Adipocyte (in vitro differentiated cells): ENCODE measurements at regions not wholly inside any gene's neighbourhood (a gene's known extent, or its start where the extent isn't known, plus 50 kb on each side); places are given as distances from the start of the nearest gene placed in this dataset.

Experiments used
- DNase-seq: peaks from one replicate; pipeline ENCODE4 v3.0.0-alpha.2; 2015; ENCODE audit warnings: low read depth
- H3K27me3 ChIP-seq: replicated peaks from 2 replicates; pipeline ENCODE4 v1.7.0; 2013; ENCODE audit warnings: mild to moderate bottlenecking, low read length, moderate library complexity; ENCODE audit not compliant: control insufficient read depth, insufficient read depth
- H3K36me3 ChIP-seq: 2 replicates; pipeline ENCODE4 v1.7.0; 2013; ENCODE audit warnings: low read length, mild to moderate bottlenecking, moderate library complexity; ENCODE audit not compliant: control insufficient read depth, insufficient read depth, severe bottlenecking
- H3K4me1 ChIP-seq: 2 replicates; pipeline ENCODE4 v1.7.0; 2013; ENCODE audit warnings: mild to moderate bottlenecking, low read length, moderate library complexity; ENCODE audit not compliant: control insufficient read depth, insufficient read depth
- H3K4me3 ChIP-seq: 2 replicates; pipeline ENCODE4 v1.7.0; 2013; ENCODE audit warnings: mild to moderate bottlenecking, low read length, moderate library complexity
- H3K9ac ChIP-seq: 2 replicates; pipeline ENCODE4 v1.7.0; 2013; ENCODE audit warnings: mild to moderate bottlenecking, low read length, moderate library complexity
- H3K9me3 ChIP-seq: 2 replicates; pipeline ENCODE4 v1.7.0; 2013; ENCODE audit warnings: mild to moderate bottlenecking, low read length, moderate library complexity; ENCODE audit not compliant: control insufficient read depth

GRCh38 chr11:110000031-110000502 lies 93.1 kb upstream of the ZC3H12C start:
- Histone ChIP-seq H3K4me3 (no peak overlapping the region), H3K9me3 (no peaks in the 10 kb centered on the region), H3K27me3 (no peaks in the 10 kb centered on the region), H3K36me3 (no peaks in the 10 kb centered on the region), H3K9ac (no peak overlapping the region), H3K4me1 (peaks cover 13% of the 10 kb centered on the region)
- DNase-seq, result peak; percentile 81

GRCh38 chr11:110000850-110001249 lies 92.3 kb upstream of the ZC3H12C start:
- Histone ChIP-seq H3K4me3 (no peak overlapping the region), H3K9me3 (no peaks in the 10 kb centered on the region), H3K9ac (no peak overlapping the region), H3K4me1 (peaks cover 13% of the 10 kb centered on the region), H3K36me3 (no peaks in the 10 kb centered on the region), H3K27me3 (no peaks in the 10 kb centered on the region)
- no peak for DNase-seq

- H3K9ac ChIP-seq, result no peak overlapping the region
- no peaks in the 10 kb centered on the region for H3K27me3 ChIP-seq
- H3K36me3 ChIP-seq, result no peaks in the 10 kb centered on the region
- no peaks in the 10 kb centered on the region for H3K9me3 ChIP-seq
- H3K4me1 ChIP-seq, result peaks cover 13% of the 10 kb centered on the region
- no peak overlapping the region for H3K4me3 ChIP-seq
- no peak for DNase-seq
Observed at GRCh38 chr11:110003426-110003825, 89.8 kb upstream of the ZC3H12C start.

- Histone ChIP-seq H3K9me3 (peaks cover 10% of the 10 kb centered on the region), H3K27me3 (no peaks in the 10 kb centered on the region), H3K4me3 (no peak overlapping the region), H3K36me3 (no peaks in the 10 kb centered on the region), H3K9ac (no peak overlapping the region), H3K4me1 (no peaks in the 10 kb centered on the region)
- DNase-seq, result no peak
Observed at GRCh38 chr11:110011595-110011994, 81.6 kb upstream of the ZC3H12C start.

GRCh38 chr11:110015695-110016094 lies 77.5 kb upstream of the ZC3H12C start:
- DNase-seq, result no peak
- no peaks in the 10 kb centered on the region for H3K36me3 ChIP-seq
- H3K4me1 ChIP-seq, result no peaks in the 10 kb centered on the region
- H3K27me3 ChIP-seq, result no peaks in the 10 kb centered on the region
- H3K9me3 ChIP-seq, result peaks cover 6% of the 10 kb centered on the region
- H3K4me3 ChIP-seq, result no peak overlapping the region
- H3K9ac ChIP-seq, result no peak overlapping the region

- no peaks in the 10 kb centered on the region for H3K9me3 ChIP-seq
- H3K27me3 ChIP-seq, result no peaks in the 10 kb centered on the region
- no peaks in the 10 kb centered on the region for H3K4me1 ChIP-seq
- no peaks in the 10 kb centered on the region for H3K36me3 ChIP-seq
- no peak for DNase-seq
- H3K4me3 ChIP-seq, result no peak overlapping the region
- no peak overlapping the region for H3K9ac ChIP-seq
Observed at GRCh38 chr11:110019675-110020074, 73.5 kb upstream of the ZC3H12C start.

- Histone ChIP-seq H3K9ac (no peak overlapping the region), H3K9me3 (peaks cover 3% of the 10 kb centered on the region), H3K4me1 (no peaks in the 10 kb centered on the region), H3K4me3 (no peak overlapping the region), H3K36me3 (no peaks in the 10 kb centered on the region), H3K27me3 (no peaks in the 10 kb centered on the region)
- DNase-seq, result peak; percentile 4
Observed at GRCh38 chr11:110022548-110022947, 70.6 kb upstream of the ZC3H12C start.

- H3K4me1 ChIP-seq, result no peaks in the 10 kb centered on the region
- peaks cover 10% of the 10 kb centered on the region for H3K9me3 ChIP-seq
- H3K4me3 ChIP-seq, result no peak overlapping the region
- no peaks in the 10 kb centered on the region for H3K27me3 ChIP-seq
- no peak for DNase-seq
- H3K9ac ChIP-seq, result no peak overlapping the region
- no peaks in the 10 kb centered on the region for H3K36me3 ChIP-seq
Observed at GRCh38 chr11:110023711-110024110, 69.5 kb upstream of the ZC3H12C start.

GRCh38 chr11:110026858-110027626 lies 66.2 kb upstream of the ZC3H12C start:
- no peak overlapping the region for H3K9ac ChIP-seq
- no peak overlapping the region for H3K4me3 ChIP-seq
- peaks cover 10% of the 10 kb centered on the region for H3K9me3 ChIP-seq
- no peak for DNase-seq
- no peaks in the 10 kb centered on the region for H3K4me1 ChIP-seq
- no peaks in the 10 kb centered on the region for H3K36me3 ChIP-seq
- no peaks in the 10 kb centered on the region for H3K27me3 ChIP-seq

GRCh38 chr11:110027627-110028371 lies 65.4 kb upstream of the ZC3H12C start:
- no peaks in the 10 kb centered on the region for H3K4me1 ChIP-seq
- no peak for DNase-seq
- H3K27me3 ChIP-seq, result no peaks in the 10 kb centered on the region
- no peak overlapping the region for H3K4me3 ChIP-seq
- no peaks in the 10 kb centered on the region for H3K36me3 ChIP-seq
- H3K9me3 ChIP-seq, result peaks cover 10% of the 10 kb centered on the region
- no peak overlapping the region for H3K9ac ChIP-seq

- H3K9ac ChIP-seq, result no peak overlapping the region
- H3K9me3 ChIP-seq, result peaks cover 10% of the 10 kb centered on the region
- no peaks in the 10 kb centered on the region for H3K36me3 ChIP-seq
- H3K27me3 ChIP-seq, result no peaks in the 10 kb centered on the region
- DNase-seq, result no peak
- no peaks in the 10 kb centered on the region for H3K4me1 ChIP-seq
- H3K4me3 ChIP-seq, result no peak overlapping the region
Observed at GRCh38 chr11:110028921-110029320, 64.3 kb upstream of the ZC3H12C start.
